GM23338 (cell line): ENCODE measurements at regions not wholly inside any gene's neighbourhood (a gene's known extent, or its start where the extent isn't known, plus 50 kb on each side); places are given as distances from the start of the nearest gene placed in this dataset.

Experiments used
- ATAC-seq: fragments of 200-7000 bp; cut with Tn5 transposase; 3 replicates; pipeline ENCODE4 v1.9.1; 2020
- DNase-seq: peaks from one replicate; pipeline ENCODE4 v3.0.0-alpha.2; 2015; ENCODE audit warnings: low spot score
- H2AFZ ChIP-seq: fragments of 200-600 bp; sonication (generic); 2 replicates; pipeline ENCODE4 v1.8.0; 2016; ENCODE audit warnings: antibody characterized with exemption, mild to moderate bottlenecking, moderate library complexity
- H3F3A ChIP-seq: fragments of 200-600 bp; sonication (generic); replicated peaks from 2 replicates; pipeline ENCODE4 v1.8.0; 2017; ENCODE audit warnings: antibody characterized with exemption, mixed run types, low read depth
- H3K27ac ChIP-seq: fragments of 200-600 bp; sonication (generic); 2 replicates; pipeline ENCODE4 v1.6.1; 2016; ENCODE audit warnings: low read depth
- H3K27me3 ChIP-seq: fragments of 200-600 bp; sonication (generic); 2 replicates; pipeline ENCODE4 v1.8.0; 2016; ENCODE audit warnings: mild to moderate bottlenecking, mixed run types, moderate library complexity; ENCODE audit not compliant: insufficient read depth
- H3K36me3 ChIP-seq: fragments of 200-600 bp; sonication (generic); 2 replicates; pipeline ENCODE4 v1.8.0; 2016; ENCODE audit warnings: mild to moderate bottlenecking; ENCODE audit not compliant: insufficient read depth
- H3K4me1 ChIP-seq: fragments of 200-600 bp; sonication (generic); 2 replicates; pipeline ENCODE4 v1.8.0; 2016; ENCODE audit warnings: mild to moderate bottlenecking, moderate library complexity; ENCODE audit not compliant: insufficient read depth
- H3K4me2 ChIP-seq: fragments of 200-600 bp; sonication (generic); 2 replicates; pipeline ENCODE4 v1.7.1; 2017; ENCODE audit warnings: mixed run types
- H3K4me3 ChIP-seq: fragments of 200-600 bp; sonication (generic); 2 replicates; pipeline ENCODE4 v1.6.1; 2016; ENCODE audit warnings: mixed run types
- H3K79me2 ChIP-seq: fragments of 200-600 bp; sonication (generic); replicated peaks from 2 replicates; pipeline ENCODE4 v1.8.0; 2017; ENCODE audit warnings: mild to moderate bottlenecking; ENCODE audit not compliant: insufficient read depth
- H3K9me2 ChIP-seq: fragments of 200-600 bp; sonication (generic); 2 replicates; pipeline ENCODE4 v1.8.0; 2017; ENCODE audit not compliant: insufficient read depth
- H4K20me1 ChIP-seq: fragments of 200-600 bp; sonication (generic); replicated peaks from 2 replicates; pipeline ENCODE4 v1.8.0; 2017; ENCODE audit warnings: mild to moderate bottlenecking; ENCODE audit not compliant: insufficient read depth
- H3K27ac Mint-ChIP-seq: 2 replicates; pipeline ENCODE4 v1.8.0; 2020; ENCODE audit warnings: inconsistent platforms, mild to moderate bottlenecking, moderate library complexity, mixed read lengths
- H3K27me3 Mint-ChIP-seq: 3 replicates; pipeline ENCODE4 v1.8.0; 2022; ENCODE audit warnings: low read depth, mild to moderate bottlenecking, moderate library complexity, mixed read lengths, inconsistent platforms; ENCODE audit not compliant: insufficient read depth, poor library complexity
- H3K36me3 Mint-ChIP-seq: 3 replicates; pipeline ENCODE4 v1.8.0; 2021; ENCODE audit warnings: low read depth, mild to moderate bottlenecking, inconsistent platforms, moderate library complexity, mixed read lengths
- H3K4me1 Mint-ChIP-seq: 3 replicates; pipeline ENCODE4 v1.8.0; 2020; ENCODE audit warnings: mild to moderate bottlenecking, inconsistent platforms, mixed read lengths
- H3K4me3 Mint-ChIP-seq: 3 replicates; pipeline ENCODE4 v1.8.0; 2021; ENCODE audit warnings: moderate library complexity, mild to moderate bottlenecking, inconsistent platforms, mixed read lengths
- H3K9me3 Mint-ChIP-seq: 3 replicates; pipeline ENCODE4 v1.8.0; 2020; ENCODE audit warnings: moderate library complexity, mild to moderate bottlenecking, inconsistent platforms, mixed read lengths
- CREB1 ChIP-seq: fragments of 250-450 bp; sonication (Bioruptor Pico); IDR thresholded peaks from 2 replicates; pipeline ENCODE4 v1.5.0; 2020; ENCODE audit warnings: low read depth, mild to moderate bottlenecking, moderate library complexity
- EZH2 ChIP-seq: fragments of 200-600 bp; sonication (generic); IDR thresholded peaks from one replicate; pipeline ENCODE4 v1.8.0; 2017; ENCODE audit warnings: antibody characterized with exemption, mild to moderate bottlenecking, low read depth; ENCODE audit not compliant: unreplicated experiment
- EZH2phosphoT487 ChIP-seq: fragments of 200-600 bp; sonication (generic); IDR thresholded peaks from one replicate; pipeline ENCODE4 v1.8.1; 2018; ENCODE audit warnings: antibody characterized with exemption; ENCODE audit not compliant: unreplicated experiment
- JUNB ChIP-seq: IDR thresholded peaks from one replicate; pipeline ENCODE4 v1.6.1; 2016; ENCODE audit warnings: antibody characterized with exemption; ENCODE audit not compliant: unreplicated experiment
- NANOG ChIP-seq: IDR thresholded peaks from 2 replicates; pipeline ENCODE4 v1.6.1; 2016; ENCODE audit warnings: antibody characterized with exemption, borderline replicate concordance
- STAT1 ChIP-seq: IDR thresholded peaks from one replicate; pipeline ENCODE4 v1.6.1; 2016; ENCODE audit warnings: antibody characterized with exemption; ENCODE audit not compliant: unreplicated experiment
- ZNF114 ChIP-seq: fragments of 250-450 bp; sonication (Bioruptor Pico); IDR thresholded peaks from 2 replicates; pipeline ENCODE4 v1.5.0; 2020; ENCODE audit warnings: mild to moderate bottlenecking, moderate library complexity
- ZNF331 ChIP-seq: fragments of 250-450 bp; sonication (Bioruptor Pico); IDR thresholded peaks from 2 replicates; pipeline ENCODE4 v1.5.0; 2020; ENCODE audit warnings: low read depth, mild to moderate bottlenecking, moderate library complexity
- TF ChIP-seq, protein P1 (sequence below): fragments of 250-450 bp; sonication (Bioruptor Pico); IDR thresholded peaks from 2 replicates; pipeline ENCODE4 v1.5.0; 2020; ENCODE audit warnings: mild to moderate bottlenecking, moderate library complexity
- TF ChIP-seq, protein P2 (sequence below), 2 experiments: fragments of 200-600 bp in 1 of 2; sonication (generic) in 1 of 2; conservative IDR thresholded peaks; 2 replicates each; pipeline versions ENCODE4 v1.5.1 to v1.6.1; 2016 to 2017; ENCODE audit warnings: antibody characterized with exemption in 2 of 2, low read depth in 2 of 2, mild to moderate bottlenecking in 2 of 2, moderate library complexity in 1 of 2
- TF ChIP-seq, protein P3 (sequence below): IDR thresholded peaks from one replicate; pipeline ENCODE4 v1.6.1; 2018; ENCODE audit warnings: antibody characterized with exemption; ENCODE audit not compliant: unreplicated experiment
- TF ChIP-seq, protein P4 (sequence below): IDR thresholded peaks from 2 replicates; pipeline ENCODE4 v1.6.1; 2016; ENCODE audit warnings: antibody characterized with exemption

DNA sequence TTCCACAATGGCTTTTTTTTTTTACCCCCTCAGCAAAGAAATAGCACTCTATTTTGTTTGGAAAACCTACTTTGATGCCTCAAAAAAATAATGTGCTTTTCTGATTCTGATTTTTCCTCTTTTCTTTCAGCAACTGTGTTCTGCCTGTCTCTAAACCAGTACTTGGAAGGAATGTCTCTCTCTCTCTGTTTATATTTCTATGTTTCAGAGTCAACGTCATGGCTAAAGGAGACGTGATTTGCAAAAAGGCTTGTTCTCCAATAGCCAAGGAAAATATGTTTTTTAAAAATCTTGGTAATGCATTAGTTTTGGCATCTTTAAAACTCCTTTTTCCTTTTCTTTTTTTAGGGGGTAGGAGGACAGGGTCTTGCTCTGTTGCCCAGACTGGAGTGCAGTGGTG lies 56.0 kb upstream of the SDK1 start (continued):
- TF ChIP-seq, protein P1, sequence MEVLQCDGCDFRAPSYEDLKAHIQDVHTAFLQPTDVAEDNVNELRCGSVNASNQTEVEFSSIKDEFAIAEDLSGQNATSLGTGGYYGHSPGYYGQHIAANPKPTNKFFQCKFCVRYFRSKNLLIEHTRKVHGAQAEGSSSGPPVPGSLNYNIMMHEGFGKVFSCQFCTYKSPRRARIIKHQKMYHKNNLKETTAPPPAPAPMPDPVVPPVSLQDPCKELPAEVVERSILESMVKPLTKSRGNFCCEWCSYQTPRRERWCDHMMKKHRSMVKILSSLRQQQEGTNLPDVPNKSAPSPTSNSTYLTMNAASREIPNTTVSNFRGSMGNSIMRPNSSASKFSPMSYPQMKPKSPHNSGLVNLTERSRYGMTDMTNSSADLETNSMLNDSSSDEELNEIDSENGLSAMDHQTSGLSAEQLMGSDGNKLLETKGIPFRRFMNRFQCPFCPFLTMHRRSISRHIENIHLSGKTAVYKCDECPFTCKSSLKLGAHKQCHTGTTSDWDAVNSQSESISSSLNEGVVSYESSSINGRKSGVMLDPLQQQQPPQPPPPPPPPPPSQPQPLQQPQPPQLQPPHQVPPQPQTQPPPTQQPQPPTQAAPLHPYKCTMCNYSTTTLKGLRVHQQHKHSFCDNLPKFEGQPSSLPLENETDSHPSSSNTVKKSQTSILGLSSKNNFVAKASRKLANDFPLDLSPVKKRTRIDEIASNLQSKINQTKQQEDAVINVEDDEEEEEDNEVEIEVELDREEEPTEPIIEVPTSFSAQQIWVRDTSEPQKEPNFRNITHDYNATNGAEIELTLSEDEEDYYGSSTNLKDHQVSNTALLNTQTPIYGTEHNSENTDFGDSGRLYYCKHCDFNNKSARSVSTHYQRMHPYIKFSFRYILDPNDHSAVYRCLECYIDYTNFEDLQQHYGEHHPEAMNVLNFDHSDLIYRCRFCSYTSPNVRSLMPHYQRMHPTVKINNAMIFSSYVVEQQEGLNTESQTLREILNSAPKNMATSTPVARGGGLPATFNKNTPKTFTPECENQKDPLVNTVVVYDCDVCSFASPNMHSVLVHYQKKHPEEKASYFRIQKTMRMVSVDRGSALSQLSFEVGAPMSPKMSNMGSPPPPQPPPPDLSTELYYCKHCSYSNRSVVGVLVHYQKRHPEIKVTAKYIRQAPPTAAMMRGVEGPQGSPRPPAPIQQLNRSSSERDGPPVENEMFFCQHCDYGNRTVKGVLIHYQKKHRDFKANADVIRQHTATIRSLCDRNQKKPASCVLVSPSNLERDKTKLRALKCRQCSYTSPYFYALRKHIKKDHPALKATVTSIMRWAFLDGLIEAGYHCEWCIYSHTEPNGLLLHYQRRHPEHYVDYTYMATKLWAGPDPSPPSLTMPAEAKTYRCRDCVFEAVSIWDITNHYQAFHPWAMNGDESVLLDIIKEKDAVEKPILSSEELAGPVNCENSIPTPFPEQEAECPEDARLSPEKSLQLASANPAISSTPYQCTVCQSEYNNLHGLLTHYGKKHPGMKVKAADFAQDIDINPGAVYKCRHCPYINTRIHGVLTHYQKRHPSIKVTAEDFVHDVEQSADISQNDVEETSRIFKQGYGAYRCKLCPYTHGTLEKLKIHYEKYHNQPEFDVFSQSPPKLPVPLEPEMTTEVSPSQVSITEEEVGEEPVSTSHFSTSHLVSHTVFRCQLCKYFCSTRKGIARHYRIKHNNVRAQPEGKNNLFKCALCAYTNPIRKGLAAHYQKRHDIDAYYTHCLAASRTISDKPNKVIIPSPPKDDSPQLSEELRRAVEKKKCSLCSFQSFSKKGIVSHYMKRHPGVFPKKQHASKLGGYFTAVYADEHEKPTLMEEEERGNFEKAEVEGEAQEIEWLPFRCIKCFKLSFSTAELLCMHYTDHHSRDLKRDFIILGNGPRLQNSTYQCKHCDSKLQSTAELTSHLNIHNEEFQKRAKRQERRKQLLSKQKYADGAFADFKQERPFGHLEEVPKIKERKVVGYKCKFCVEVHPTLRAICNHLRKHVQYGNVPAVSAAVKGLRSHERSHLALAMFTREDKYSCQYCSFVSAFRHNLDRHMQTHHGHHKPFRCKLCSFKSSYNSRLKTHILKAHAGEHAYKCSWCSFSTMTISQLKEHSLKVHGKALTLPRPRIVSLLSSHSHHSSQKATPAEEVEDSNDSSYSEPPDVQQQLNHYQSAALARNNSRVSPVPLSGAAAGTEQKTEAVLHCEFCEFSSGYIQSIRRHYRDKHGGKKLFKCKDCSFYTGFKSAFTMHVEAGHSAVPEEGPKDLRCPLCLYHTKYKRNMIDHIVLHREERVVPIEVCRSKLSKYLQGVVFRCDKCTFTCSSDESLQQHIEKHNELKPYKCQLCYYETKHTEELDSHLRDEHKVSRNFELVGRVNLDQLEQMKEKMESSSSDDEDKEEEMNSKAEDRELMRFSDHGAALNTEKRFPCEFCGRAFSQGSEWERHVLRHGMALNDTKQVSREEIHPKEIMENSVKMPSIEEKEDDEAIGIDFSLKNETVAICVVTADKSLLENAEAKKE: no peak
- TF ChIP-seq JUNB: no peak

DNA sequence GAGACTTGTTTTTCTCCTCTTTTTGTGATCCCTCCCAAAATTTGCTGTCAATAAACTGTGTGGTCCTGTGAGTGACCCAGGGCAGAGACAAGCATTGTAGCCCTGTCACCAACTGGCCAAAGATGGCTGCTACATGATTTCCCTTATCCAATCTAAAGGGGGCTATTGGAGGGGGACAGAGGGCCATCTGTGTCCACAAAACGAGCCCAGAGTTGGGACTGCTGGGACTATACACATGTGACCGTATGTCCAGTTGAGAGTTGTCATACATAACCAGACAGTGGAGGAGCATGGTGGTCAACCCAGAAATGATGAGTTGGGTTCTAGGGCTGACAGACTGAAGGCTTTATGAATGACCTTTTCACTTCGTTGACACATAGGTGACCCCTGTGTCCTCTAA lies 55.3 kb upstream of the SDK1 start:
- ATAC-seq: no peak
- Mint-ChIP-seq H3K4me1 (peaks cover 9% of the 10 kb centered on the region; the same call in 2 of the 3 replicates), H3K9me3 (peaks cover 1% of the 10 kb centered on the region; the same call in 1 of the 3 replicates), H3K36me3 (no peaks in the 10 kb centered on the region), H3K4me3 (no peak overlapping the region), H3K27ac (no peak overlapping the region), H3K27me3 (peaks cover 6% of the 10 kb centered on the region)
- Histone ChIP-seq H3K27ac (no peak overlapping the region), H3K4me1 (no peaks in the 10 kb centered on the region), H2AFZ (no peak overlapping the region; the same call in 1 of the 2 replicates), H4K20me1 (no peaks in the 10 kb centered on the region), H3K9me2 (no peaks in the 10 kb centered on the region), H3K4me2 (no peak overlapping the region), H3K79me2 (no peaks in the 10 kb centered on the region), H3K4me3 (no peak overlapping the region), H3K36me3 (no peaks in the 10 kb centered on the region), H3F3A (no peaks in the 10 kb centered on the region), H3K27me3 (no peaks in the 10 kb centered on the region)
- no peak for DNase-seq
- no peak for TF ChIP-seq EZH2phosphoT487
- TF ChIP-seq, protein P2, sequence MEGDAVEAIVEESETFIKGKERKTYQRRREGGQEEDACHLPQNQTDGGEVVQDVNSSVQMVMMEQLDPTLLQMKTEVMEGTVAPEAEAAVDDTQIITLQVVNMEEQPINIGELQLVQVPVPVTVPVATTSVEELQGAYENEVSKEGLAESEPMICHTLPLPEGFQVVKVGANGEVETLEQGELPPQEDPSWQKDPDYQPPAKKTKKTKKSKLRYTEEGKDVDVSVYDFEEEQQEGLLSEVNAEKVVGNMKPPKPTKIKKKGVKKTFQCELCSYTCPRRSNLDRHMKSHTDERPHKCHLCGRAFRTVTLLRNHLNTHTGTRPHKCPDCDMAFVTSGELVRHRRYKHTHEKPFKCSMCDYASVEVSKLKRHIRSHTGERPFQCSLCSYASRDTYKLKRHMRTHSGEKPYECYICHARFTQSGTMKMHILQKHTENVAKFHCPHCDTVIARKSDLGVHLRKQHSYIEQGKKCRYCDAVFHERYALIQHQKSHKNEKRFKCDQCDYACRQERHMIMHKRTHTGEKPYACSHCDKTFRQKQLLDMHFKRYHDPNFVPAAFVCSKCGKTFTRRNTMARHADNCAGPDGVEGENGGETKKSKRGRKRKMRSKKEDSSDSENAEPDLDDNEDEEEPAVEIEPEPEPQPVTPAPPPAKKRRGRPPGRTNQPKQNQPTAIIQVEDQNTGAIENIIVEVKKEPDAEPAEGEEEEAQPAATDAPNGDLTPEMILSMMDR (conservative IDR thresholded peaks at IDR 0.05; ENCODE audit: low read depth in 2 of 2): no peak
- no peak for TF ChIP-seq NANOG
- TF ChIP-seq, protein P3, sequence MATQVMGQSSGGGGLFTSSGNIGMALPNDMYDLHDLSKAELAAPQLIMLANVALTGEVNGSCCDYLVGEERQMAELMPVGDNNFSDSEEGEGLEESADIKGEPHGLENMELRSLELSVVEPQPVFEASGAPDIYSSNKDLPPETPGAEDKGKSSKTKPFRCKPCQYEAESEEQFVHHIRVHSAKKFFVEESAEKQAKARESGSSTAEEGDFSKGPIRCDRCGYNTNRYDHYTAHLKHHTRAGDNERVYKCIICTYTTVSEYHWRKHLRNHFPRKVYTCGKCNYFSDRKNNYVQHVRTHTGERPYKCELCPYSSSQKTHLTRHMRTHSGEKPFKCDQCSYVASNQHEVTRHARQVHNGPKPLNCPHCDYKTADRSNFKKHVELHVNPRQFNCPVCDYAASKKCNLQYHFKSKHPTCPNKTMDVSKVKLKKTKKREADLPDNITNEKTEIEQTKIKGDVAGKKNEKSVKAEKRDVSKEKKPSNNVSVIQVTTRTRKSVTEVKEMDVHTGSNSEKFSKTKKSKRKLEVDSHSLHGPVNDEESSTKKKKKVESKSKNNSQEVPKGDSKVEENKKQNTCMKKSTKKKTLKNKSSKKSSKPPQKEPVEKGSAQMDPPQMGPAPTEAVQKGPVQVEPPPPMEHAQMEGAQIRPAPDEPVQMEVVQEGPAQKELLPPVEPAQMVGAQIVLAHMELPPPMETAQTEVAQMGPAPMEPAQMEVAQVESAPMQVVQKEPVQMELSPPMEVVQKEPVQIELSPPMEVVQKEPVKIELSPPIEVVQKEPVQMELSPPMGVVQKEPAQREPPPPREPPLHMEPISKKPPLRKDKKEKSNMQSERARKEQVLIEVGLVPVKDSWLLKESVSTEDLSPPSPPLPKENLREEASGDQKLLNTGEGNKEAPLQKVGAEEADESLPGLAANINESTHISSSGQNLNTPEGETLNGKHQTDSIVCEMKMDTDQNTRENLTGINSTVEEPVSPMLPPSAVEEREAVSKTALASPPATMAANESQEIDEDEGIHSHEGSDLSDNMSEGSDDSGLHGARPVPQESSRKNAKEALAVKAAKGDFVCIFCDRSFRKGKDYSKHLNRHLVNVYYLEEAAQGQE: no peak
- TF ChIP-seq, protein P4, sequence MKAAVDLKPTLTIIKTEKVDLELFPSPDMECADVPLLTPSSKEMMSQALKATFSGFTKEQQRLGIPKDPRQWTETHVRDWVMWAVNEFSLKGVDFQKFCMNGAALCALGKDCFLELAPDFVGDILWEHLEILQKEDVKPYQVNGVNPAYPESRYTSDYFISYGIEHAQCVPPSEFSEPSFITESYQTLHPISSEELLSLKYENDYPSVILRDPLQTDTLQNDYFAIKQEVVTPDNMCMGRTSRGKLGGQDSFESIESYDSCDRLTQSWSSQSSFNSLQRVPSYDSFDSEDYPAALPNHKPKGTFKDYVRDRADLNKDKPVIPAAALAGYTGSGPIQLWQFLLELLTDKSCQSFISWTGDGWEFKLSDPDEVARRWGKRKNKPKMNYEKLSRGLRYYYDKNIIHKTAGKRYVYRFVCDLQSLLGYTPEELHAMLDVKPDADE: no peak
- no peak for TF ChIP-seq CREB1
- no peak for TF ChIP-seq JUNB
- no peak for TF ChIP-seq ZNF114
- no peak for TF ChIP-seq STAT1
- TF ChIP-seq EZH2: no peak
- TF ChIP-seq ZNF331 (CRISPR knock-in tag): no peak
